HCEC 1CT (cell line): ENCODE measurements at regions not wholly inside any gene's neighbourhood (a gene's known extent, or its start where the extent isn't known, plus 50 kb on each side); places are given as distances from the start of the nearest gene placed in this dataset.

Experiments
- DNase-seq: peaks from one replicate; pipeline ENCODE4 v3.0.0-alpha.2; 2017

DNA sequence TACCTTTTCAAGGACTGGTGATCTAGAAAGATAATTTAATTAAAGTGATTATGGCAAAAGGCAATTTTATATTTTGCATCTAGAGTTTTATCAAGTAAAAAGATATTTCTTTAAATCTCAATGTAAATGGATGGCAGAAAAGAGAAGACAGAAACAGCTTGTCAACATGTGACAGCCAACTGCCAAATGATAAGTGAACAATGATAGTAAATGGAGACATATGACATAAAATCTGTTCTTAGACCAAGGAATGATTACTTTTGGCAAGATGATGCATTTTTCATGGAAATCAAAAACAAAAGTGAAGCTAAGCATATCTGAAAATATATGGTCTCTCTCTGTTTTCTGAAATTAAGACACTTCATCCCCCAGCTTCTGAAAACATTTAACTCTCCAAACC, 1730.7 kb upstream of the FLRT2 start:
- no peak for DNase-seq

DNA sequence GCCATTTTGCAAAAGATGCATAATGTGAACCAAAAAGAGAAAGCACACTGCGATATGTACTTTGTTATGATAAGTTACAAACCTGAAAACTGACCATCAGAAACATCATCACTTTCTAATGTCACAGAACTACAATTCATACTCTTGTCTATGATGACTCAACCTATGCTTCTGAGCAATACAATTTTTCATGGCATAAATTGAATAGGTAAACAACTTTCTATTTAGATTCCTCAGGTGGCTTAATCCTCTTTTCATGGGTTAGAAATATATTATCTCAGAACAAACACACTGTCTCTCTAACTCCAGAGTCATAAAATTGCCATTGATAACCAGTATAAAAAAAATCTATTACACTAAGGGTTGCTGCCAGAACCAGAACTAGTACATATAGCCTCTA, 1715.0 kb upstream of the FLRT2 start:
- DNase-seq, result no peak

DNA sequence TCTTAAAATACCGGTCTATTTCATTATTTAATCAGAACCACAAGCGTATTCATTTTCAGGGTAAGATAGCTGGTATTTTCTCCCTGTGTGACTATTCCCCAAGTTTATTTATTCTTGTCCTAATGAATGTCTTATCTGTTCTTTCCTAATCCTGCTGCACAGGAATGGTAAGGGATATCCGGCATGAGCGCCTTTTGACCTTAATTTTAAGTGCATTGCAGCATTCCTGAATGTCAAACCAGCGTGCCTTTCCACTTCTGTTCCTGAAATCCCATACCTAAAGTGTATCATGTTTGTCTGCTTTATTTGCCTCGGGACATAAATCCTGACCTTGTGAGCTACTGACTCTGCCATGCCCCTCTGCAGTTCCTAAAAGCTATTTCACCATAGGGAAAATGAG, 1713.2 kb upstream of the FLRT2 start:
- DNase-seq, result no peak

DNA sequence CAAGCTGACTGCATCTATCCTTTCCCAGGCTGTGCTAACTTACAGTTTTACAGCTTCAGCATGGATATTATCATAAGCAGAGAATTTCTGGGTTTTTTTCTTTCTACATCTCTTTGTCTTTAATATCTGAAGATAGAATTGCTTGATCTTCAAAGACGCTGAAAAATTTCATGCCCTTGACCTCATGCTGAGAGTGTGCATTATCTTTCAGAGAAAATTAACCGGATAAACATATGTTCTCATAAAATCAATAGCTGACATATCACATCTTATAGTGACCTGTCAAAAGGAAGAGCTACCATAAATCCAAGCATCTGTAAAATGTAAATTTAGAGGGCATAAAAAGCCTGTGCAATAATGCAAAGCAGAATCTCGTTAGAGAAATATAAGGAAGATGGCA, 1704.1 kb upstream of the FLRT2 start:
- DNase-seq, result no peak

DNA sequence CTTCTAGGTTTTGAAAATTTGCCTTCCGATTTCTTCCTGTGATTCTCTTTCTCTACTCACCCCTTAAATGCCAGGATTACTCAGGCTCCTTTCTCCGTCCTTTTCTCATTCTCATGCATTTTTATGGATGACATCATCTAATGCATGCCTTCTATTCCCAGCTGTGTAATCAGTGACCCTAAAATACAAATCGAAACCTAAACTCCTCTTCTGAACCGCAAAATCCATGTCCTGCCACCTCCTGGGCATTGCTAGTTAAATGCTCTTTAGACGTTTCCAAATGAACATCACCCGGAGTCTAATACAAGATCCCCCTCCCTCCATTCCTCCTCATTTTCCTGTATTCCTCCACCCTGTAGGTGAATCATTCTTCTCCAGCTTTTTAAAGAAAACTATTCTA, 1703.1 kb upstream of the FLRT2 start:
- DNase-seq, result peak; percentile 6

DNA sequence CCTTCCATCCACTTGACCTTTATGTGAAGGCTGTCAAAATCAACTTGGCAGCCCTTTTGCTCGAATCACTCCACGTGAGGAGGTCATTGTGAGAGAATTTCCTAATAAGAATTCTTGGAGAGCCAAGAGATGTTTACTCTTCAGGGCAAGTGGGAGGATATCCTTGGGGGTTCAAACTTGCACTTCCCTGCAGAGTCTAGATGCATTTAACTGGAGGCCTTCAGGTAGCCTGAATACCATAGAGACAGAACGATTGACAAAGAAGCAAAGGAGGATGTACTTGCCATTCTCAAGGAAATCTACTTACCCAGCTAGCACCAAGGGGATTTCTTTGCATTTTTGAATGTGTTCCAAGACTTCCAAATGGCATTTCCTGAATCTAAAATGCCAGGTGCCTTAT, 1702.6 kb upstream of the FLRT2 start:
- DNase-seq, result no peak

DNA sequence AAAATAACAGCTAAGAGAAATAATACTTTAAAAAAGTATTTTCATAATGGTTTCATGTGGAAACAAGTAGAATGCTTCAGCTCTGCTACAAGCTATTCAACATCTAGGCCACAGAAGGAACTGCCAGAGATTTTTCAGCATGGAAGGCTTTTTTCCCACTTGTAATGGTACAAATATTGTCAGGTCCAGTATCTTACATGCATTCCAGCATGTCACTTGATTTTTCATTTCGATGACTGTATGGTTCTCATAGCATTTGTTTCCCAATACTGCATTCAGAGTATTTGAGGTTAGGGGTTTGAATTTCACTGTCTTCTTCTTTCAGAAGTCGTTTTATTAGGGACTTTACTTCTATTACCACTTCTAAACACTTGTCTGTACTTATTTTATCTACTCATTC, 1701.5 kb upstream of the FLRT2 start:
- DNase-seq, result no peak

DNA sequence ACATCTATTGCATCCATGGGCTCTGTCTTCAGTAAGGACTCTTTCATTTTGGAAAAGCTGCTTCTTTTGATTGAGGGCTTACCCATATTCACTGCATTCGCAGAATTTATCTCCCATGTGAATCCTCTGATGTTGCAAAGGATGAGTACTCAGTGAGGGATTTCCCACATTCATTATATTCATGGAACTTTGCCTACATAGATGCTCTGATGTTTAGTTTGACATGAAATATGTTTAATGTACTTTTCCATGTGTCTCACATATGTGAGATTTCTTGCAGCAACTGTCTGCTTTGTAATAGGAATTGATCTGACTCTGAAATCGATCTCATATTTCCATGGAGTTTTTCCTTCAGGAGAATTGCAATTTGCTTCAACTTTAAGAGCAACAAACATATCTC, 1699.6 kb upstream of the FLRT2 start:
- DNase-seq, result no peak

DNA sequence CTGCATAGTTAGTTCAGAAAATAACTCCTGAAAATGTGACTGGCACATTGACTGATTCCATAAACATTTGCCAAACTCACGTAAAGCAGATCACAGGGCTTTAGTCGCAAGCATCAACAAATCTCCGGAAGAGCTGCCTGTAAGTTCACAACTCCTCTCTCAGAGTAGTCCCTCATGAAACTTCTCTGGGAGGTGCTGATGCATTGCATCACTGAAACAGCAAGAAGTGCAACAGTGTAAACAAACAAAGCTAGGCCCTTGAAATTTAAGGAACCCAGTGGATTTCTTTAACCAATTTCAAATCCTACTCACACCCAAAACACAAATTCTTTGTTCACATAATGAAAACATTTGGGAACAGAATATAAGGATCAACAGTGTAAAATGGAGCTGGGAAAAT, 1691.7 kb upstream of the FLRT2 start:
- no peak for DNase-seq

DNA sequence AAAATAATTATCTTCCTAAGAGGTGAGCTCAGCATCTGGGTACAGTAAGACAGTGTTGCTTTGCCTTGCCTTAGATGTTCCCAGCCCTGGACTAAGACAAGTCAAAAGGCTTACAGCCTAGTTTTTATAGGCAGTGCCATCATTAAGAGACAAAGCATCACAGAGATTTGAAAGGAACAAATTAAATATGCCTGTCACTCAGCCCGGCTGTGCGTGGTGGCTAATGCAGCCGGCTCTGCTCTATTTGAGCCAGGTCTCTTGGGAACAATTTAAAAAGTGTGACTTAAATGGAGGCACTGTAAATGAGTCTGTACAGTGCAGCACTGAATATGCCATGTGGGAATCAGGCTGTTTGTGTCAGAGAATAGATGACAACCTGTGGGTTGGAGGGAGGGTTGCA, 1687.4 kb upstream of the FLRT2 start:
- no peak for DNase-seq

DNA sequence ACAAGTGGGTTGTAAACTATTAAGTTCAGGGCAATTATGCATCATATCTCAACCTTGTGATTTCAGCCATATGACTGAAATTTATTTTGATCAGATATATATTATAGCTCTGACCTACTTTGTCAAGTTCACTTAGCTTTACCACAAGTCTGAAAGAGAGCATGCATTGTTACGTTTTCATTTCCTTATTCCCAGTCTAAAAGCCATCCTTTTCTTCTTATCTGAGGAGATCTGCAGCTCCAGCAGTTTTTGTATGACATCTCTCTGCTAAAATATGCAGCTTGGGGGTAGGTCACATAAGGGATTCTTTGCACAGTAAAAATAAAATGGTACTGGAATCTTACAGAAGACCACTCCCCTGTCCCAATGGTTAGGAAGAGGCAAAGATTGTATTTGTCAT, 1682.8 kb upstream of the FLRT2 start:
- no peak for DNase-seq

DNA sequence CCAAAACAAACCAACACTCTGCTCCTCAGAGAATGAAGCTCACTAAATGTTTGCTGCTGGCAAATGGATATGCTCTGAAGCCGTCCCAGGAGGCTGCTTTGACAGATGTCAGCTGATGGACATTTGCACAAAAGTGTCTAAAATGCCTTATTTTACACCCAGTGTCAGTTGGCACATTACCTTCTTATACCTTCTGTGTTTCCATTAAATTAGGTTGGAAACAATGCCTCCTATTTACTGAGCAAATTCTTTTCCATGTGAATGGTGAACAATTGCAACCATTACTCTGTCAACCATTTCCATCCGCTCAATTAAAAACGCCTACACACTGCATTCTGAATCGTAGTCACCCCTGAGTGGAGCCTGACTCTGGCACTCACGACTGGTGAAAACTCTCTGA, 1679.9 kb upstream of the FLRT2 start:
- DNase-seq, result no peak

DNA sequence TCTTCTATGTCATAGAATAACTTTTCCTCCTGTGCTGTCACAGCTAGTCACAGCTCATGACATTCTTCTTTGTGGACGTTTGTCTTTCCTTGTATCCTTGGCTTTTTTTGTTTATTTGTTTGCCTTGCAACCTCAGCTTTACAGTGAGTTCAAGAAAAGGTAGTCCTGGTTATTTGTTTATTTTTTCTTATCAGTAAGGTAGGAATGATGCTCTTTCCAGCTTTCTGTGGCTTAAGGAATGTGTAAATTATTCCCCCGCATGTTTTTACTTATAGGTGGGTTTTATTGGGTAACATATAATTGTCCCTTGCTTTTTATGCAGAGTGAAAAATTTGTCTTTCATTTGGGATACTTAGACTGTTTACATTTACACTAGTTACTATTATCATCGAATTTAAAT, 1673.6 kb upstream of the FLRT2 start:
- DNase-seq, result no peak

DNA sequence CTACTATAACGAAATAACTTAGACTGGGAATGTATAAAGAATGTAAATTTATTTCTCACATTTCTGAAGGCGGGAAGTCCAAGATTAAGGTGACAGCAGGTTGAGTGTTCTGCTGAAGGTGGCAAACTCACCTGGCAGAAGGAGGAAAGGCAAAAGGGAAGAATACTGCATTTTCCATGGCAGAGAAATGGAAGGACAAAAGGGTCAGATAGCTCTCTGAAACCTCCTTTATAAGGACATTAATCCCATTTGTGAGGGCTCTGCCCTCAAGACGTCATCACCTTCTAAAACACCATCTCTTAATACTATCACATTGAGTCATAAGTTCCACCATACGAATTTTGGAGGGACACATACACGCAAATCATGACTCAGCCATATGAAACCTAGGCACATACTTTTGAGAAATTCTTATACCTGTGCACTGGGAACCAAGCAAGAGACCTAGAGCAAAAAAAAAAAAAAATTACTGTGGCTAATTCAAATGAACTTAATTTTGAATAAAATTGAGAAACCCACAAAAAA, 1669.3 kb upstream of the FLRT2 start:
- no peak for DNase-seq

DNA sequence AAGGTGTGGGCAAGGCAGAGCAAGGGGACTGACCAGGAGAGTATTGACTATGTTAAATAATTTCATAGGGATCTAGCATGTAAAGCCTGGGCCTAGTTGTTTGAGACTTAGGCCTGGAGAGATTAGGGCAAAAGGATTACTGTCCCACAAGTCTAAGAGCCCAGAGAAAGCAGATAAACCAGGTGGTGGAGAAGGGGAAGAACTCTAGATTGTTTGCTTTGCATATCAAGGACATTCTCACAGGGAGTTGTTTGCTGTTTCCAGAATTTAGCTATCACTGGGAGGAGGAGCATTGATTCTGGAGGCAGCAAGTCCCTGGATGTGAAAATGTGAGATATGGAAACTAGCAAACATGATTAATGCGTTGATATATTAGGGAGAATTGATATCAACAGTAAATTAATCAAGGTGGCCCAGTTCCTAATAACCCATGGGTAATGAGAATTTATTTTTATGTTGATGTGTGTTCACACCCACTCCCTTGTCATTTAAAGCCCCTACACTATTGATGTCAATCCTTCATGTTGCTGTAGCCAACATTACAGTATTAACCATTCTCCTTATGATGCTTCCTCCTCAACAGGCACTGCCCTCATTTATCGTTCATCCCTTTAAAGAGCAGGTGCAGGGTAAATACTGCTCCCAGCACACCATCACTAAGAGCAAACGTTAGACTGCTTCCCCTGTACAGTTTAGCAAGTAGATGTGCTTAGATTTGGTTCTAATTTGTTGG, 1666.7 kb upstream of the FLRT2 start:
- no peak for DNase-seq

DNA sequence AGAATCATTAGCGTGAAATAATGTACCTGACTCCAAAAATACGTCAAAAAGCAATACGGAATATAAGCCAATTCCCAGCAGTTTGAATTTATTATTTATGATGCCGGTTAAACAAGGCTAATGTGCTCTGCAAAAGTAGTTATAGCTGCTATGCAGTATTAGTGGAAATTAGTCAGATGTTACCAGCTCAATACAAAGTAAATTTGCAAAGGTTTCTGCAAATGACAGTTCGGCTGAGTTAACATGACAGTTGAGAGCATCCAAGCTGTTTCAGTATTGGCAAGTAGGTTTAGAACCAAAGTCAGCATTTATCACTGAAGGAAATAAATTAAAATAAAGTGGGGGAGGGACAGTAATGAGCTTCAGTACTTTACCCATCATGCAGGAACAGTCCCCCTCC, 1665.8 kb upstream of the FLRT2 start:
- DNase-seq, result no peak

DNA sequence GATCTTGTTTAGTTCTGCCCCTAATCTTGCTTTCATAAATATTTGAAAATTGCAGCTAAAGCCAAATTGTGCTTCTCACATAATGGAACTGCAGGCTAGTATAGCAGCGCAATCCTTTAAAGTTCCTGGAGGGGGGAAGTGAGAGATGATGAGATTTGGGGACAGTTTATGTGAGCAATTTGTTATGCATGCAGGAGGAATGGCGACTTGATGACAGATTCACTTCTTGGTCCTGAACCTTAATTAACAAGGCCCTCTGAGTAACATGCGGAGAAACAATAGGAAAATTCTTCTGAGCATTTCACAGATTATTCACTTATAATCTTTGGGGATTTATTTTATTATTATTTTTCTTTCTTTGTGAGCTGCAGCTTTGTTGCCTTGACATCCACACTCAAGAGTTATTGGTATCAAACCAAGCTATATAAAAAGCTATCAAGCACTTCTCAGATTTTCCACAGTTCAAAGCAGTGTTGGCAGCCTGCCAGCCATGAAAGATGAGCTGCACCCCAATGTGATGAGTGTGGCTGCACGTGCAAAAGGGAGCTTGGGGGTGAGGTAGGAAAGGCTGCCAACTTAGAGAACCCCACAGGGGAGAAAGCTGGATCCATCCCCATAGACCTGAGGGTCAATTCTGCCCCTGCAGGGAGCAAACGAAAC, 1662.2 kb upstream of the FLRT2 start:
- DNase-seq, result no peak

DNA sequence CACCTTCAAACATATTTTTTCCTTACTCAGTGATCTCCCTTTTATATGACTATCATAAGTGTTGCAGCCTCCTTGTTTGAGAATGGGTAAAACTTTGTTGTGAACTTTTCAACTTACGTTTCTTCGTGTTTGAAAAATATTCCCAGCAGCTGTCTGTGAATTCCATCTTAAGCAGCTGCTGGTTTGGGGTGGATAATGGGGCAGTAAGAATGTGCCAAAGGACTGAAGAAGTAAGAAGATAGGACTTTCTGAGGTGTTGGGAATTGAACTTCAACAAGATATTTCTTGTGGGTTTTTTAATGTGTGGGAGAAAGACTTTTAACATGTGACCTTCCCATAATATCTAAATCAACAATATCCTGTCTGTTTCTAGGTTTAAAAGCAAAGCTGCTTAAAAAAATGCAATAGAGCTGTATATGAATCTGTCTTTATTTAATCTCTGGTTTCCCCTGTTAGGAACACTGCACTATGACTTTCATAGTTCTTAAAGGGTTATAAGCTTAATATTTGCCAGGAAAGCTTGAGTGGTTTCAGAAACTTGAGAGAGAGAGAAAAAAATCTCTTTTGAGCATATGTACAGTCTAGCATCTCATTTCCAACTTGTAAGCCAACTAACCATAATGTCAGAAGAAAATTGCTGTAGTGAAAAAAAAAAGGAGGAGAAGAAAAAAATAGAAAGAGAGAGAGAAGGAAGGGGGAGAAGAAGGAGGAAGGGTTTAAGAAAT, 1659.2 kb upstream of the FLRT2 start:
- DNase-seq, result no peak

DNA sequence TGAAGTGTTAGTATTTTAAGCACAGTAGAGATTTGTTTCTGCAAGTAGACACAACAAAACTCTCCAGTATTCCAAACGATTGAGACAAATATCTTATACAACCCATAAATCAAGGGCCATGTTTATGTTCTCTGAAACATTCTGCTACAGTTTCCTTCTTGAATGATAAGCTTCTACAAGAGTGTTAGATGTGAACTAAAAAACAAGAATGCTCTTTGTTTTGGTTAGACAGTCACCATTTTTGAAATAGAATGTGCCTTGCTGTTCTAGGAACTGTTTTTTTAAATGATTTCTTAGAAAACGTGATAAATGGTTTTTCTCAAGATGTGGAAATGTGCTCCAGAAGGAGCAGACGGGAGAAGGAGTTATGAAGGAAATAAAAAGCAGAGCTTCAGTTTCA, 1656.3 kb upstream of the FLRT2 start:
- DNase-seq, result no peak

DNA sequence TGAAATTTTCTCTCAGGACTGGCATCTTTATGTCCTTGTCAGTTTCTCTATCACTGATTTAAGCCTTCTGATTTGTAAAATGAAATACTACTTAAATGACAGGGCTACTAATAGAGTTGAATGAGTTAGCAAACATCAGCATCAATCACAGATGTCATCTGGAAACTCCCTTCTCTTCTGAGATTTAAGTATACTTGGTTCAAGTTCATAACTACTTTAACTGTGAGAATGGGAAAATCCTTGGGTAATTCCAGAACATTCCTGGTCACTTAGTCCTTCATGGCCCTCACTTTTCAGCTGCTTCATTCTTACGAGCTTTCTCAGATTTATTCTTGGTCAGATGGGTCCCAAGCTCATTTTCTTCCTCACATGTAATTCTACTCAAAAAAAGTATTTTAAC, 1655.3 kb upstream of the FLRT2 start:
- DNase-seq, result no peak

DNA sequence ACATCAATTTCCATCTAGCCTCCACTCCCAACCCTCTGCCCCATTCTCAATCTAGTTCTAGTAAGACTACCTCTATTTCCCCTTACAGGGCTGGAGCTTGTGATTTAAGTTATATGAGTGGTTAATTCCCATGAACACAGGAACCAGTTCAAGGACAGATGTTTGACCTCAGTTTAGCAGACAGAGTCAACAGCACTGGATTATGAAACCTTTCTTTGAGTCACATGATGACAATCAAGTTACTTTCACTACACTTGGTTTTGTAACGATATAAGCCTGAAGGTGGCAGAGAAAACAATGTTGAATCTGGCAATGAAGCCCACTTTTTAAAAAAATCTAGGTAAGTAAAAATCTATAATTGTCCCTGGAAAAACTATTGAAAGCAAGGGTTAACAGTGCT, 1646.2 kb upstream of the FLRT2 start:
- DNase-seq, result no peak

DNA sequence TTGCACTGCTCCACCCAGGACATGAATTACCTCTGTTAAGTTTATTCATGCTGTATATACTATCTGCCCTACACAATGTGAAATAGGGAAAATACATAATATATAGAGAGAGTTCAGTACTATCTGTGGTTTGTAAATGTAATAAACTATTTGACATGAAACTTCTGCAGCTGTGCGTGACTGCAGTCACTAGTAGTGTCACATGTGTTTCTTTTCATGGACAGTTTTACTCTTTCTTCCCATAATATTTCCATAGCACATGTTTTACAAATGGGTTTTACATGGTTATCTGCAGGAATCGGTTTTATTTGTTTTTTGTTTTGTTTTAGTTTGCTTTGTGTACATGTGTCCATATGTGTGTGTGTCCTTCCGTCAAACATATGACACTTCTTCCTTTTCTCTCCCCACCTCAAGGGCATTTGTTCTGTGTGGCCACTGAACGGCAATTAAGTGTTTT, 1644.1 kb upstream of the FLRT2 start:
- no peak for DNase-seq

DNA sequence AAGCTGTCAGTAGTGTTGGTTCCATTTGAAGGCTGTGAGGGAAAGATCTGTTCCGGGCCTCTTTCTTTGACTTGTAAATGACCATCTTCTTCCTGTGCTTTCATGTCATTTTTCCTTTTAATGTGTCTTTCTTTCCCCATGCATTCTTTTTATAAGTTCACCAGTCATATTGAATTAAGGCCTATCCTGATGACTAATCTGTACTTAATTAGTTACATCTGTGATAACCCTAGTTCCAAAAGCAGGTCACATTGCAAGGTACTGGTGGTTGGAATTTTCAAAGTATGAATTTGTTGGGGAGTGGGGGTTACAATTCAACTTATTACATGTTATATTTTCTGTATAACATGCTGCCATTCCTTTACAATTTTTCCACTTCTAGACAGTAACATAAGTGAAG, 1642.1 kb upstream of the FLRT2 start:
- DNase-seq, result peak; percentile 6

DNA sequence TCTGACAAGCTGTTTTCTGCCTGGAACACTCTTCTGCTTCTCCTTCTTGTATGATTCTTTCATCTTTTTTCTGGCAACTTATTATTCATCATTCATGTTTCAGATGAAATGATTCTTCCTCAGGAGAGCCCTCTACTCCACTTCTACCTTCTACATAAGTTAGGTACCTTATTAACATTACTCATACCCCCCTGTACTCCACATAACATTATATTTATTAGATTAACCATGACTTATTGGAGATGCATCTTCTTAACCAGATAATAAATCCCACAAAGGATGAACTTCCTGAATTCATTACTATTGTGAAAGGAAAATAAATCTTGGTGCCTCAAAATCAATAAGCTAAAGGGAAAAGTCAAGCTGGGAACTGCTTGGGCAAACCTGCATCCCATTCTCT, 1636.5 kb upstream of the FLRT2 start:
- no peak for DNase-seq
